ENCODE measurements at regions not wholly inside any gene's neighbourhood (a gene's known extent, or its start where the extent isn't known, plus 50 kb on each side); places are given as distances from the start of the nearest gene placed in this dataset.

GRCh38 chr5:166032601-166033000 is 2258.8 kb upstream of the WWC1 start:
- Histone ChIP-seq H3K27ac (ENCODE audit: insufficient read depth, low read depth, low read length) (no peak overlapping the region), H3K4me3 (replicated peaks in 1 of 3; ENCODE audit: insufficient read depth in 1 of 3, low read depth in 1 of 3, low read length in 3 of 3) (no peak overlapping the region), H3K9me3 (replicated peaks; ENCODE audit: control insufficient read depth, insufficient read depth, low read length) (peaks cover 5% of the 10 kb centered on the region), H3K9ac (replicated peaks; ENCODE audit: extremely low read depth, insufficient read depth, low read length) (no peak overlapping the region), H3K4me2 (ENCODE audit: insufficient read depth, low read length) (no peak overlapping the region), H3K4me1 (ENCODE audit: control insufficient read depth, extremely low read depth, insufficient read depth, low read length) (no peaks in the 10 kb centered on the region), H4K20me1 (replicated peaks; ENCODE audit: control insufficient read depth, extremely low read depth, insufficient read depth, low read length) (no peaks in the 10 kb centered on the region), H3K9me1 (replicated peaks; ENCODE audit: control insufficient read depth, extremely low read depth, insufficient read depth, low read length) (no peaks in the 10 kb centered on the region), H3K79me2 (ENCODE audit: control insufficient read depth, insufficient read depth, low read length) (no peaks in the 10 kb centered on the region), H3K27me3 (ENCODE audit: control insufficient read depth in 2 of 2, insufficient read depth in 2 of 2, low read length in 2 of 2) (no peaks in the 10 kb centered on the region), H3K36me3 (ENCODE audit: control insufficient read depth in 2 of 2, extremely low read depth in 1 of 2, insufficient read depth in 2 of 2, low read length in 2 of 2) (no peaks in the 10 kb centered on the region), H2AFZ (ENCODE audit: low read depth, low read length) (no peak overlapping the region)
- BruUV-seq (replicated peaks): no TSS peak
- CTCF ChIA-PET: no interaction called here
- intact Hi-C loops (cut with micrococcal nuclease) (no loop called here), dilution Hi-C loops (cut with MboI; ENCODE audit: extremely low pct_ligation_motif_present, low sequenced_read_pairs) (no loop called here)
- no peak for FAIRE-seq
- TF ChIP-seq GATA2 (IDR thresholded peaks at IDR 0.05; ENCODE audit: insufficient read depth, insufficient read length, low read depth, low read length) (no peak), MYC (IDR thresholded peaks at IDR 0.05; ENCODE audit: low read depth, low read length) (no peak), POLR2A (IDR thresholded peaks at IDR 0.05; ENCODE audit: low read depth, low read length) (no peak), POLR2AphosphoS5 (IDR thresholded peaks at IDR 0.05; ENCODE audit: insufficient read depth, low read depth, low read length) (no peak), CTCF (IDR thresholded peaks at IDR 0.05; ENCODE audit: extremely low read depth in 1 of 2, insufficient read depth in 1 of 2, low read depth in 1 of 2, low read length in 2 of 2) (no peak), EZH2 (IDR thresholded peaks at IDR 0.05; ENCODE audit: borderline replicate concordance, low read depth, low read length, severe bottlenecking) (no peak), MAX (IDR thresholded peaks at IDR 0.05; ENCODE audit: insufficient read depth, insufficient read length) (no peak), FOS (IDR thresholded peaks at IDR 0.05; ENCODE audit: borderline replicate concordance, insufficient read depth, low read length) (no peak), JUN (IDR thresholded peaks at IDR 0.05; ENCODE audit: borderline replicate concordance, insufficient read depth, insufficient read length, low read depth) (no peak)
- no peak for DNase-seq (ENCODE audit: low read depth, low spot score)
- POLR2A ChIA-PET: no interaction called here

All from endothelial cell of umbilical vein (primary cell).